ENCODE measurements at regions not wholly inside any gene's neighbourhood (a gene's known extent, or its start where the extent isn't known, plus 50 kb on each side); places are given as distances from the start of the nearest gene placed in this dataset.

DNA sequence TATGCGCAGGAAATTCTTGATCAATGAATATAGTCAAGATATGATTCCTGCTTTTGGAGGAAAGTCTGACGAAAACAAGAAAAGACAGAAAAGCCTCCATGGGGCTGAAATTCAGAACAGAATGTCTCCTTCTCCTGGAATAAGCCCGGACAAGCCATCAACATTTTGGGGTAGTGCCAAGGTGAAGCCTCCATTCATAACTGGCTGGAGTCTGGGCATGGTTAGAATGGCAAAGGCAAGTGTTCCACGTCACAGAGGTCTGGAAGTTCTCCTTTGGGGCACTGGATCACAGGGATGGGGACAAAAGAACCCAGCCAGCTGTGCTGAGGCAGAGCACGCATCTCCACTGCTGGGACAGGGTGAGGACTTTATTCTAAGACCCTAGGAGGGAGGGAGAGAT is 505.7 kb downstream of the CMPK2 start:
- H3K27ac ChIP-seq: no peak overlapping the region
- DNase-seq (ENCODE audit: low read depth, low spot score): no peak

DNA sequence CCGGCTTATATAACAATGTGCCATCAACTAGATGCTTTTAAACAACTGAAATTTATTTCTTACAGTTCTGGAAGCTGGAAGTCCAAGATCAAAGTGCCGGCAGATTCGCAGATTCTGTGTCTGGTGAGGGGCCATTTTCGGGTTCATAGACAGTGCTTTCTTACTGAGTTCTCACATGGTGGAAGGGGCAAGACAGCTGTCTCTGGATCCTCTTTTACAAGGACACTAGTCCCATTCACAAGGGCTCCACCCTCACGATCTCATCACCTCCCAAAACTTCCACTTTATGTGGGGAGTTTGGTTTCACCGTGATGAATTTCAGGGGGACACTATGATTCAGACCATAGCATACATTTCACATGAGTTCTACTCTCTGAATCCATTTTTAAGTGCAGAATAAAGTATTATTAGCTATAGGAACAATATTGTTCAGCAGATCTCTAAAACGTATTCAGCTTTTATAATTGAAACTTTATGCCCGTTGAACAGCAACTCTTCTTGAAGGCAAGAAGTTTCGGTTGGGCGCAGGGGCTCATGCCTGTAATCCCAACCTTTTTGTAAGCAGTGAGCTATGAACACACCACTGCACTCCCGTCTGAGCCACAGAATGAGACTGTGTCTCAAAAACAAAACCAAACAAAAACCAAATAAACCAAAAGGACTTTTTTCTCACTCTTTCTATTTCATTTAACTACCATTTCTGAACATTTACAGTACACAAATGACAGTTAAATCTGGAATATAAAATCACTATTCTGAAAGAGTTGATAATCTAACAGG is 502.8 kb downstream of the CMPK2 start:
- no peak for DNase-seq (ENCODE audit: low read depth, low spot score)
- no peak overlapping the region for H3K27ac ChIP-seq

DNA sequence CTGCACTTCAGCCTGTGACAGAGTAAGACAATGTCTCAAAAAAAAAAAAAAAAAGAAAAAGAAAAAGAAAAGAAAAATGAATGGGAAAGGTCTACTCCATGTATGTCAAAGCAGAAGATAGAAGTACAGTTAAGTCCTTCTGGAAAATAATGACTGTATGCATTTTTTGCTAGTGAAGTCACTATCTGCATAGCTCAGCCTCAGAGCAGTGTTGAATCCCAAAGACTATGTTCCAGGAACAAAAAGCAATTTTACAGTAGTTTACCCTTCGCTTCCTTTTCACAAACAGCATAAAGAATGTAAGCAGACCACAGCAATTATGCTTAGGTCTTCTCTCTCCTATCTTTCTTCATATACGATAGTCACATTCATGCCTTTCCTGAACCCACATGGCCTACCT is 497.4 kb downstream of the CMPK2 start:
- no peak for DNase-seq (ENCODE audit: low read depth, low spot score)

DNA sequence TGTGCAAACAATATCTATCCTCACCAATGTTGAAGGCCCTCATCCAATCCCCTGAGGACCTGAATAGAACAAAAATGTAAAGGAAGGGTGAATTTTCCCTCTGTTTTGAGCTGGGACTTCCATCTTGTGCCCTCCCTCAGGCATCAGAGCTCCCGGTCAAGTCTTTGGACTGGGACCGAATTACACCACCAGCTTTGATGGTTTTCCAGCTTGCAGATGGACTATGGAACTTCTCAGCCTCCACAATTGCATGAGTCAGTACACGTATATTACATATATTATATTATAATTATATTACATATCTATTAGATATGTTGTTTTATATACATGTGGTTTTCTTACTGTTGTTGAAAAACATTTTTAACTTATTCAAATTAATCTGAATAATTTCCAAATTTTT is 496.4 kb downstream of the CMPK2 start:
- H3K27ac ChIP-seq: no peak overlapping the region
- no peak for DNase-seq (ENCODE audit: low read depth, low spot score)

More for the DNA sequence above, 497.4 kb downstream of the CMPK2 start:
- no peak overlapping the region for H3K27ac ChIP-seq

DNA sequence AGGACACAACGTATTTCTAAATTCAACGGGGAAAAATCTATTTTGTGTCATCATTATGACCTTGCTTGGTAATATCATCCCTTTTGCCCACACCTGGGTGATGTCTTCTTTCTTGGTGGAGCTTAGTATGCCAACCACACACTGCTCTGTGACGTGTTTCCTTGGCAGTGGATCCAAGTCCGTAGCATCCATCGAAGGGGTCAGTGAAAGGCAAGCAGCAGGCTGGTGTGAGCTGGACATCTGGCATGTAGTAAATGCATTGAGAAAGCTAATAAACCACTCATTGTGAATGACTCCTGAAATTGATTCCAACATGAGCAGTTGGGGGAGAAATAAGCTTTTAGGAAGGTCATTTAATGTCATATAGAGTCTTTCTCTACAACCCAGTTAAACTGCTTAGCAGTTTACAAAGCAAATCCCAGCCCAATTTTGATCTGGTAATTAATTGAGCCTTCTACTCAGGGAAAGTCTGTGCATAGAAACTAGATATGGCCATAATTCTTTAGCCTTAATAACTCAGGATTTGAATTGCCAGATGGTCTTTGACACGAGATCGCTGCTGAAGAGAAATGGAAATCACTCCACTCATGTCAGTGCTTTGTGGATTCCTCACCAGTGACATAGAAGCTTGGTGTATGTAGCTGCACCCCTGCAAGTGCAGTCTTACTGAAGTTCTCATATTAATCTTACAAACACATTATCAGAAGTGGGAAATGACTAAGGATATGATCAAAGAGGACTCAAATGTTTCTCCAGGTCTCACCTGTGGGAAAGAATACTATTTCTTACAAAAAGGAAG is 494.8 kb downstream of the CMPK2 start:
- no peak overlapping the region for H3K27ac ChIP-seq

DNA sequence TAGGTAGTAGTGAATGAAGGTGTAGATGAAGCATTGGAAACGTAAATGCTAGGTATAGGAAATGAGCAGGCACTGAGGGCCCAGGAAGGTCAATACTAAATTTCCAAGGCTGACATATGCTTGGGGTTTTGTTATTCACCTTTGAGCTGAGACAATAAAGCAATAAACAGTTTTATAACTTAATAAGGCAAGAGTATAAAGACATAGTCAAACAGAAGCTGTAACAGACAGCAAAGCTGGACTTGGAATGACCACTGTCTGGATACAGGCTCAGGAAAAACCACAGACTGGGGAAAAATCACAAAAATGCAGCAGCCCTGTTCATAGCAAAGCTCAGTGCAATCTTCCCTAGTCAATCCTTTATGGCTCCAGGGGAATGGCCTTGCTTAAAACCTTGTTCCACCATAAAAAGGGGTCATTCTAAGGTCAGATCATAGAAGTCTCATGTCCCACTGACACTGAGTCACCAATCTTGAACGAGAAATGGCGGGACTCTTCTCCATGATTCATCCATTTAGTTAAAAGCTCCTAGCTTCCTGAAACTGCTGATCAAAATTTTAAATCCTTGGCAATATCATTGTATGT is 493.3 kb downstream of the CMPK2 start:
- peak; percentile 36 for DNase-seq (ENCODE audit: low read depth, low spot score)
- H3K27ac ChIP-seq: no peak overlapping the region

More for the DNA sequence above, 494.8 kb downstream of the CMPK2 start:
- DNase-seq (ENCODE audit: low read depth, low spot score): no peak

DNA sequence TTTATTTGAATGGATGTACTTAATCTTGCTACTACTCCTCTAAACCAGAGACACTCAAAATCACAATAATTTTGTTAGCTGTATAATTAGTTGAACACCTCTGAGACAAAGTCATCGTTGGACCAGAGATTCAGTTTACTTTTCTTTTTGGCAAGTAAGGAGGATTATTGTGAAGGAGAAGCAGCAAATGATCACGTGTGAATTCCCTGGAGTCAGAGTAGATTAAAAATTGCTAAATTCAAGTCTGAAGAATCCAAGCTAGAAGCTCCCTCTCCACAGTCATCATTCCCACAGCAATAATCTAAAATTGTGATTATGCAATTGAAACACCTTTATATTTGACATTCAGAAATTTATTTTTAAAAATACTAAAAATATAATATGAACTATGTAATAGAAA is 484.4 kb downstream of the CMPK2 start:
- no peak overlapping the region for H3K27ac ChIP-seq
- DNase-seq (ENCODE audit: low read depth, low spot score): no peak

DNA sequence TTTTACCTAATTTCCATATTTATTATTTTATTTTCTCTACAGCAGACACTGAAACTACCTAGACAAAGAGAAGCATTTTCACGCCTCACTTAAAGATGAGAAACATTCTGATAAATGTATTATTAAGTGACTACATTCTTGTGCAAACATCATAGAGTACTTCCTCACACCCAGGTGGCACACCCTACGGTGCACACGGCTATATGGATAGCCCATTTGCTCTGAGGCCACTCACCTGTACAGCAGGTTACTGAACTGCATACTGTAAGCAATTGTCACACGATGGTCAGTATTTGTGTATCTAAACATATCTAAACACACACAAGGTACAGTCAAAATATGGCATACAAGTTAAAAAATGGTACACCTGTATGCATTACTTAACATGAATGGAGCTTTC is 481.4 kb downstream of the CMPK2 start:
- DNase-seq (ENCODE audit: low read depth, low spot score): no peak
- no peak overlapping the region for H3K27ac ChIP-seq

DNA sequence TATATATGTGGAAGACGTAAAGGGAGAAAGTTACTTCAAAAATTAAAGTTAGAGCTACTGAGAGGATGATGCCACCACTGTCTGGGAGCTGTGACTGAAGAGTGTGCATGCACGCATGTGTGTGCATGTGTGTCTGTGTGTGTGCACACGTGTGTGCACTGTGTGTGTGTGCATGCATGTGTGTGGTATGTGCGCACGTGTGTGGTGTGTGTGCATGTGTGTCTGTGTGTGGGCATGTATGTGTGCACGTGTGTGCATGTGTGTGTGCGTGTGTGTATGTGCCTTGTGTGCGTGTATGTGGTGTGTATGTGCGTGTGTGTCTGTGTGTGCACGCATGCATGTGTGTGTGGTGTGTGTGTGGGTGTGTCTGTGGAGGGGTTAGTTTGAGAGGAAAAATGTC is 473.4 kb downstream of the CMPK2 start:
- H3K27ac ChIP-seq: no peak overlapping the region
- DNase-seq (ENCODE audit: low read depth, low spot score): no peak

DNA sequence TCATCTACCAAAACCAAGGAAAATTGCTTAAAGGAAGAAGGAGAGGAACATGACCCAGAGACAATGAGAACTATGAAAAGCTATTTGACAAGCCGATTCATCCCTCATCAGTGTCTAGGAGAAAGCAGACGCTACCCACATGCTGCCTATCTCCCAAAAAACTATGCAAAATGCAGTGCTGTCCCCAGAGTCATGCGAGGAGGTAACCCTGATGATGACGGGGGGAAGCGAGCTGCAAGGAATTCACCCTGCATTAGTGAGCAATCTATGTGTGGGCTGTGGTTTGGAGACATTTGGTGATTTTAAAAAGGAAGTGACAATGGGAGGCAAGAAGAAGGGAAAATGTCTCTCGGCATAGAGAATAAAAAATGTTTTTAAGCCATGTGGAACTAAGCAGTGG is 472.7 kb downstream of the CMPK2 start:
- no peak overlapping the region for H3K27ac ChIP-seq
- no peak for DNase-seq (ENCODE audit: low read depth, low spot score)

DNA sequence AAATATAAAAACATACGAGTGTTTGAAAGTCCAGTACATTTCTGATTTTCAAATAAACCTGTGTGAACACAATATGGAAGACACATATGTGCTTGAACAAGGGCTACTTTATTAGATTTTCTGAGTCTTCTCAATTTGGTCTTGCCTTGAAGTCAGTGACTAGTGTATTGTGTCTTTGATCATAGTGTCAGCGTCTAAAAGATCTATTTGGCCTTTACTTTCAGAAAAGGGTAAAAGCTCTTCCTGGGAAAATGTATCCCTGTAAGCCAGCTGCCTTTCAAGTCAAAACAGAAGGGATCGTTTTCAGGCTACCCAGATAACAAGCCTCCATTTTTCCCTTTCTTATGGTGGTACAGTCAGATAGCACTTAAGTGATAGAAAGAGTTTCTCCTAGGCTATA is 471.9 kb downstream of the CMPK2 start:
- DNase-seq (ENCODE audit: low read depth, low spot score): no peak
- no peak overlapping the region for H3K27ac ChIP-seq

DNA sequence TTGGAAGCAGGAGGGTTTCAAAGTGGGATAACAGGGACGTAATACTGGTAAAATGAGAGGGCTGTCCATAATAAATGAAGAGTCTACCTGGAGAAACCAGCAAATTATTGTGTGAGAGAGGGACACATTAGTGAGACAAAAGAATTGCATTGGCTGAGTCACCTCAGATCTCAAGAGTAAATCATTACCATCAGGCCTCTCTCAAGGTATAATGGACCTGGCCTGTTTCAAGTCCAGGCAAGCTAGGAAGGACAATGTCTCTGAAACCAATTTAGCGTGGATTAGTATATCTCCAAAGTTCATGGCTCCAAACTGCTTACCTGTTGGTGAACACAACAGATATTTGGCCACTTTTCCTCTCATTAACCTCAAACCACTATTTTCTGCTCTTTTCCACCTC is 471.4 kb downstream of the CMPK2 start:
- no peak for DNase-seq (ENCODE audit: low read depth, low spot score)
- H3K27ac ChIP-seq: no peak overlapping the region

DNA sequence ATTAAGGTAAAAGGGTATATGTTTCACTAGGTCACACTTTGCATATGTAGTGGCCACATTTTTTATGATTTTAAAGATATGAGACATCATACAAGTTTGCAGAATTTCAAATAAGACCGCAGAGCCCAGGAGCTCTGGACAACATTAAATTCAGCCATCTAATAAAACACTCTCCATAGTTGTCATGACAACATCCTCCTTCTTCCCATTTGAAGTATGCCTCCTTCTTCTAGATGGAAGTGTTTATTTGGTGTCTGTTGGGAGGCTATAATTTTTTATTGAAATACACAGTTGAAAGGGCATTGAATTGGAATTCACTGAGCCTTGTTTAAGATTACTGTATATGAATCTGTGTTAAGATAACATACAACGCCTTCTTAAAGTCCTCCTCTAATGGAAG is 467.3 kb downstream of the CMPK2 start:
- no peak overlapping the region for H3K27ac ChIP-seq
- DNase-seq (ENCODE audit: low read depth, low spot score): no peak

DNA sequence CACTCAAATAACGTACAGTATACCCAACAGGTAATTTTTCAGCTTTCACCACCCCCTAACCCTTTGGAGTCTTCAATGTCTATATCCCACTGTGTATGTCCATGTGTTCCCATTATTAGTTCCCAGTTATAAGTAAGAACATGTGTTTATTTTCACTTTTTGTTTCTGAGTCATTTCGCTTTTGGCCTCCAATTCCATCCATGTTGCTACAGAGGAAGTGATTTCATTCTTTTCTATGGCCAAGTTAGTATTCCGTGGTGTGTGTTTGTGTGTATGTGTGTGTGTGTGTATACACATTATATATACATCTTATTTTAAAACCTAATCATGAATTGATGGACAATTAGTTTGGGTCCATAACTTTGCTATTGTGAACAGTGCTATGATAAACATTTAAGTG is 464.4 kb downstream of the CMPK2 start:
- H3K27ac ChIP-seq: no peak overlapping the region
- DNase-seq (ENCODE audit: low read depth, low spot score): no peak

DNA sequence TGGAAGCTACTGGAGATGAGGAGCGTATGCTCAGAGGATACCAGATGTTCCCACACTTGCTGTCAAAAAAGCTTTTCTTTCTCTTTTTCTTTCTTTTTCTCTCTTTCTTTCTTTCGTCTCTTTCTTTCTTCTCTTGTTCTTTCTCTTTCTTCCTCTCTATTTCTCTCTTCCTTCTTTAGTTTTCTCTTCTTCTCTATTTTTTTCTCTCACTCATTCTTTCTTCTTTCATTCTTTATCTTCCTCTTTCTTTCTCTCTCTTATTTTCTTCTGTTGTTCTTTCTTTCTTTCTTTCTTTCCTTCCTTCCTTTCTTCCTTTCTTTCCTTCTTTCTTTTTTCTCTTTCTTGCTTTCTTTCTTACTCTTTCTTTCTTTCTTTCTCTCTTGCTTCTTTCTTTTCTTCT is 457.6 kb downstream of the CMPK2 start:
- H3K27ac ChIP-seq: no peak overlapping the region
- DNase-seq (ENCODE audit: low read depth, low spot score): no peak

DNA sequence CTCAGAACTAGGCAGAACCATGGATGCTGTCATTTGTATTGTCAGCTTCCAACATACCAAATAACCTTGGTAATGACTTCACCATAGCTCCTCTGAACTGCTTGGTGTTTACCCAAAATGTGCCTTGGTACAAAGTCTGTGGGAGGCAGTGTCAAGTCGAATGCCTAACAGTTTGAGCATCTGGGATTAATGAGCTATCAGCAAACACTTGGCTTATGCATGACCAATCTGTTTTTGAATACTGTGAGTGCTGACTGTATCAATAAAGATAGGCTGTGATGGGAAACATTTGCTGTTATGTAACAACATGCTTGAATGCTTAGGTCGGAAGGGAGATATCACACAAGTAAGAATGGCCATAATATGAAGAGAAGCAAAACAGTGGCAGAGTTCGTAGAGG is 455.4 kb downstream of the CMPK2 start:
- no peak for DNase-seq (ENCODE audit: low read depth, low spot score)
- H3K27ac ChIP-seq: no peak overlapping the region

DNA sequence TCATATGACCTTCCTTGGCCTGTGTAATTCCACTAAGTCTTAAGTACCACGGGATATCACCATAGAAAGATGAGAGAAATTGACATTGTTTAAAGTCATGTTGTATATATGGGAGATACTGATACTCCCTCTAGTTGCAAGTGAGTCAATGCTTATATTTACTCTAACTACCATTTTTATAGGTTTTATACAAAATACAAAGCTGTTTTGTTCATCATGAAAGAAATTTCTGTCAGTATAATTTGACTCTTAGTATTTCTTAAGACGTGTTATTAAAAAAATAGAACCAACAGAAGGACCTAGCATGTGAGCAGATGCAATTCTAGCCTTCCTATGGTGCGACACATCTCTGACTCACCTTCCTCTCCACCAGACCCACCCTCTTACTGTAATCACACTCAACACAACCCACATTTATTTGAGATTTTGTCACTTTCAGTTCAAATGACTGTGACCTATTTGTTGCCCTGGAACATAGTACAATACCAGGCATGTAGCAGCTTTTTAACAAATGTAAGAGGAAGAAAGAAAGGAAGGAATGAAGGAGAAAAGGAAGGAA is 453.1 kb downstream of the CMPK2 start:
- DNase-seq (ENCODE audit: low read depth, low spot score): peak; percentile 10
- H3K27ac ChIP-seq: peak overlapping the region; percentile 41

DNA sequence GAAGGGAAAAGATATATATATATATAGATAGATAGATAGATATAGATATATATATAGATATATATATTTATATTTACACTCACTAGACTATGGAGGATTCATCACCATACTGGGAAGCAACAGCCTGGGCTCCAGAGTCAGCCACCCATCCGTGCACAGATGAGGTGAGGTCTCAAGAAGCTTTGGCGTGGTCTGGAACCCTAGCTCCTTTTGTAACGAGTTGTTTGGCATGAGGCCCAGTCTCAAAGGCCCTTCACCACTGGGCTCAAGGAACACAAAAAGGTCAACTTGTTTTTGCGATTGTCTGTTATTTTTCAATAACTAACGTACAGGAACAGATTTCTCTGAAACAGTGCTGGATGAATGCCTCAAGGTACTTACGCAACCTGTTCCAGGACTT is 448.7 kb downstream of the CMPK2 start:
- no peak overlapping the region for H3K27ac ChIP-seq
- no peak for DNase-seq (ENCODE audit: low read depth, low spot score)

DNA sequence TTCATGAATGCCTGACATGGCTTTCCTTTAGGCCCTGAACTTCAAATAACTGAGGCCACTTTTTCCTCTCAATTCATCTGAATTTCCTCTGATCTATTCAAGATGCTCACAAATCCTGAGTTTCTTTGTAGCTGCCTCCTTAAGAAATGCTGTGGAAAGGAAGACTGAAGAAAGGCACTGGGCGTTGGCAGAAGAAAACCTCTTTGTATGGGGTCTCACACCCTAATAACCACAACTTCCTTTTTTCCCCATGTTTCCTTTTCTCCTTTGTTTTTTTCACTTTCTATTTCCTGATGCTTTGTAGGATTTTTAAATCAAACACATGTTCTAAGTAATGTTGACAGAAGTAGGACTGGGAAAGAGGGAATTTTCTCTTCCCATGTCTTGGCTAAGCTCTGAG is 447.4 kb downstream of the CMPK2 start:
- no peak for DNase-seq (ENCODE audit: low read depth, low spot score)
- no peak overlapping the region for H3K27ac ChIP-seq

DNA sequence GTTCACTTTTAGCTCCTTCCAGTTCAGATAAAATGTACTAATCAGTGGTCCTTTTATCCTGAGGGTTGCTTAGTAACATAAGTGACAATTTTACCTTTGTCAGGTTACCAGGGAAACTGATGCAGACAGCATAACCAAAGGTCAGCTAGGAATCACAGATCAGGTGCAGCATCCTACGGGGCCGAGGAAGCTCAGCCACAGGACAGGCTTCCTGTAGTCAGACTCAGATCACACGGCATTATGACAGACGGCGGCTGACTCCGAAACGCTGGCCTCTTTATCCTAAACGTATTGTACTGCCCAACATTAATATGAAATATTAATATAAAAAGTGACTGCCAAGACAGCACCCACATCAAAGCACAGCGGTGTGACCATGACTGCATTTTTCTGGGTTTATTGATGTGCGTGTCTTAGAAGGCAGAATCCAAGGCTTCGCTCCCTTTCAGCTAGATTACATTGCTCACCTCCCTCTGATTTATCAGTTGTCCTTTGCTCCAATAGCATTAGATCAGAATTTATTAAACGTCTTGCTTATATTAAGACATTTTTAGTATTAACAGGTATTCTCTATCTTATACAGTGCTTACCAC is 444.5 kb downstream of the CMPK2 start:
- H3K27ac ChIP-seq: no peak overlapping the region
- DNase-seq (ENCODE audit: low read depth, low spot score): no peak

DNA sequence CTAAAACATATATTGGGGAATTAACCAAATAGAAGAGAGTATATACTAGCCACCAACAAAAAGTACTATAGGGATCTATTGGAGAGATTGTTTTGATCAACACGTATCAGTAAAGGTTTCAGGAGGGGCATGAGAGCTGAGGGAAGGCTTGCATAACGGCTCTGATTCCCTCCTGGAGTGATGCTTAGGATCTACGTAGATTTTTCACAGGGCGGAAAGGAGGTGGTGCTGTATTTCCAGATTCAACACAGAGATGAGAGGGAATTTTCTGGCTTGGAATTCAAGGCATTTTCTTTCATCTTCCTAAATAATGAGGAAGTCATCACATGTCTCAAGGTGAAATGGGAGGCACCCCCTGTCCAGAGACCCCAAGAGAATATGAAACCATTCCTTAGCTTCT is 443.8 kb downstream of the CMPK2 start:
- no peak overlapping the region for H3K27ac ChIP-seq
- no peak for DNase-seq (ENCODE audit: low read depth, low spot score)
